H9 (cell line): ENCODE measurements at regions not wholly inside any gene's neighbourhood (a gene's known extent, or its start where the extent isn't known, plus 50 kb on each side); places are given as distances from the start of the nearest gene placed in this dataset.

Experiments
- DNase-seq: peaks from one replicate; pipeline ENCODE4 v3.0.0-alpha.2; 2017
- H2AFZ ChIP-seq: one replicate; pipeline ENCODE4 v1.6.1; 2013; ENCODE audit warnings: mild to moderate bottlenecking, low read length, control low read depth, moderate library complexity
- H2AK5ac ChIP-seq: 2 replicates; pipeline ENCODE4 v1.6.1; 2013; ENCODE audit warnings: low read length, control low read depth, mixed read lengths; ENCODE audit not compliant: insufficient read length
- H2BK120ac ChIP-seq: one replicate; pipeline ENCODE4 v1.6.1; 2013; ENCODE audit warnings: low read depth, mild to moderate bottlenecking, low read length, control low read depth, inconsistent platforms; ENCODE audit not compliant: poor library complexity, severe bottlenecking
- H2BK12ac ChIP-seq: 2 replicates; pipeline ENCODE4 v1.6.1; 2013; ENCODE audit warnings: low read length, control low read depth, mixed read lengths, low read depth; ENCODE audit not compliant: insufficient read length
- H2BK15ac ChIP-seq: 2 replicates; pipeline ENCODE4 v1.6.1; 2013; ENCODE audit warnings: low read depth, low read length, control low read depth
- H2BK20ac ChIP-seq: one replicate; pipeline ENCODE4 v1.6.1; 2013; ENCODE audit warnings: low read depth, mild to moderate bottlenecking, low read length, control low read depth, inconsistent platforms; ENCODE audit not compliant: poor library complexity, severe bottlenecking
- H2BK5ac ChIP-seq: 2 replicates; pipeline ENCODE4 v1.6.1; 2013; ENCODE audit warnings: low read length, control low read depth, mixed read lengths; ENCODE audit not compliant: insufficient read length
- H3K14ac ChIP-seq: 2 replicates; pipeline ENCODE4 v1.6.1; 2013; ENCODE audit warnings: low read length, control low read depth; ENCODE audit not compliant: insufficient read depth
- H3K18ac ChIP-seq: 2 replicates; pipeline ENCODE4 v1.6.1; 2013; ENCODE audit warnings: low read depth, mild to moderate bottlenecking, mixed read lengths, low read length, control low read depth; ENCODE audit not compliant: insufficient read length
- H3K23ac ChIP-seq: 2 replicates; pipeline ENCODE4 v1.6.1; 2013; ENCODE audit warnings: low read length, control low read depth, mixed read lengths, low read depth; ENCODE audit not compliant: insufficient read length
- H3K23me2 ChIP-seq: 2 replicates; pipeline ENCODE4 v1.6.1; 2013; ENCODE audit warnings: low read depth, mild to moderate bottlenecking, mixed read lengths, low read length, control low read depth; ENCODE audit not compliant: insufficient read length, poor library complexity, severe bottlenecking
- H3K27ac ChIP-seq: 2 replicates; pipeline ENCODE4 v1.5.1; 2013; ENCODE audit warnings: low read length, control low read depth, mixed read lengths, low read depth; ENCODE audit not compliant: insufficient read length
- H3K27me3 ChIP-seq: 2 replicates; pipeline ENCODE4 v1.6.1; 2013; ENCODE audit warnings: low read length, control low read depth, inconsistent platforms; ENCODE audit not compliant: insufficient read depth
- H3K4ac ChIP-seq: 2 replicates; pipeline ENCODE4 v1.6.1; 2013; ENCODE audit warnings: low read depth, mild to moderate bottlenecking, control low read depth, inconsistent platforms, low read length, moderate library complexity
- H3K4me1 ChIP-seq: 2 replicates; pipeline ENCODE4 v1.6.1; 2013; ENCODE audit warnings: low read length, control low read depth, inconsistent platforms; ENCODE audit not compliant: insufficient read depth
- H3K4me2 ChIP-seq: 2 replicates; pipeline ENCODE4 v1.6.1; 2013; ENCODE audit warnings: low read length, control low read depth, mixed read lengths; ENCODE audit not compliant: insufficient read length, insufficient read depth
- H3K56ac ChIP-seq: 2 replicates; pipeline ENCODE4 v1.6.1; 2013; ENCODE audit warnings: low read depth, mild to moderate bottlenecking, mixed read lengths, low read length, control low read depth; ENCODE audit not compliant: insufficient read length
- H3K79me1 ChIP-seq: 2 replicates; pipeline ENCODE4 v1.6.1; 2013; ENCODE audit warnings: low read depth, mild to moderate bottlenecking, moderate library complexity, low read length, control low read depth, inconsistent platforms; ENCODE audit not compliant: insufficient read depth, poor library complexity, severe bottlenecking
- H3K79me2 ChIP-seq: 2 replicates; pipeline ENCODE4 v1.6.1; 2013; ENCODE audit warnings: low read length, control low read depth, inconsistent platforms; ENCODE audit not compliant: insufficient read depth
- H3K9ac ChIP-seq: 2 replicates; pipeline ENCODE4 v1.6.1; 2013; ENCODE audit warnings: low read length, control low read depth, mixed read lengths; ENCODE audit not compliant: insufficient read length; ENCODE audit errors: extremely low read depth
- H3K9me3 ChIP-seq: one replicate; pipeline ENCODE4 v1.6.1; 2013; ENCODE audit warnings: low read depth, low read length, inconsistent platforms; ENCODE audit not compliant: control insufficient read depth
- H3T11ph ChIP-seq: one replicate; pipeline ENCODE4 v1.6.1; 2013; ENCODE audit warnings: mild to moderate bottlenecking, low read length, control low read depth, inconsistent platforms
- H4K20me1 ChIP-seq: one replicate; pipeline ENCODE4 v1.6.1; 2013; ENCODE audit not compliant: control insufficient read depth, insufficient read length, insufficient read depth
- H4K5ac ChIP-seq: 2 replicates; pipeline ENCODE4 v1.6.1; 2013; ENCODE audit warnings: low read depth, mild to moderate bottlenecking, mixed read lengths, low read length, control low read depth; ENCODE audit not compliant: insufficient read length
- H4K8ac ChIP-seq: replicated peaks from 2 replicates; pipeline ENCODE4 v1.6.1; 2013; ENCODE audit warnings: low read length, control low read depth, mixed read lengths, low read depth; ENCODE audit not compliant: insufficient read length
- H4K91ac ChIP-seq: 2 replicates; pipeline ENCODE4 v1.6.1; 2013; ENCODE audit warnings: low read depth, mild to moderate bottlenecking, moderate library complexity, mixed read lengths, low read length, control low read depth; ENCODE audit not compliant: insufficient read length
- H3K27ac Mint-ChIP-seq, 3 experiments: 2 replicates in 2 of 3; 3 replicates in 1 of 3; pipeline ENCODE4 v1.8.0; 2020 to 2021; ENCODE audit warnings: mixed read lengths in 3 of 3, mild to moderate bottlenecking in 1 of 3, moderate library complexity in 1 of 3
- H3K27me3 Mint-ChIP-seq: 2 replicates; pipeline ENCODE4 v1.8.0; 2021; ENCODE audit warnings: low read depth, mild to moderate bottlenecking, moderate library complexity, mixed read lengths
- H3K36me3 Mint-ChIP-seq, 3 experiments: 2 replicates in 2 of 3; 3 replicates in 1 of 3; pipeline ENCODE4 v1.8.0; 2020 to 2021; ENCODE audit warnings: low read depth in 3 of 3, mixed read lengths in 3 of 3; ENCODE audit not compliant: insufficient read depth in 1 of 3
- H3K4me1 Mint-ChIP-seq, 2 experiments: 2 replicates each; pipeline ENCODE4 v1.8.0; 2020; ENCODE audit warnings: mixed read lengths in 2 of 2
- H3K4me3 Mint-ChIP-seq, 2 experiments: 2 replicates in 1 of 2; 3 replicates in 1 of 2; pipeline ENCODE4 v1.8.0; 2020 to 2021; ENCODE audit warnings: mild to moderate bottlenecking in 2 of 2, mixed read lengths in 2 of 2, moderate library complexity in 1 of 2
- H3K9me3 Mint-ChIP-seq, 2 experiments: 2 replicates in 1 of 2; 3 replicates in 1 of 2; pipeline ENCODE4 v1.8.0; 2020; ENCODE audit warnings: mild to moderate bottlenecking in 2 of 2, mixed read lengths in 2 of 2, moderate library complexity in 1 of 2
- WGBS: extraction: QIAGEN DNeasy Blood & Tissue Kit; methylation state at CpG from one replicate; pipeline ENCODE4 v1.1.7; 2013; ENCODE audit warnings: missing lambda C conversion rate, low lambda C conversion rate, mixed read lengths; ENCODE audit not compliant: insufficient read length; ENCODE audit errors: extremely low coverage; 5-methylcytosine and 5-hydroxymethylcytosine counted together
- TF ChIP-seq, protein P1 (sequence below): fragments of 200-600 bp; sonication (generic); conservative IDR thresholded peaks from 3 replicates; pipeline ENCODE4 v1.8.0; 2021; ENCODE audit warnings: antibody characterized with exemption, mild to moderate bottlenecking

DNA sequence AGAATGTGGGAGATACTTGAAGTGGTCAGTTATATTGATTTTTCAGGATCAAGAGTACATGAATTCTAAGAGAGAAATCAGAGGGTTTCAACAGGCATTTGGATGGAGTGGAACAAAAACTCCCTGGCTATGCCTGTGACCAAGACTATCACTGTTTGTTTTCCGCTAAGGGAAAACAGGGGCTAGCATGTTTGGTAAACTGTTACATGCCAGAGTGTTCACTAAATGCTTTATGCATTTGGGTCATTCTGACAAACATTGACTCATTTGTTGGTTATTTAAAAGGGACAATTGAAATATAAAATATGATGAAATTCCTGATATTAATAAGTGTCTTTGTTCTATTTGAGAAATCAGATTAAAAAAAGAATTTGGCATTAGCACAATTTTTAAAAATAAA, 603.9 kb upstream of the KCNMB2 start:
- no peak overlapping the region for H2BK120ac ChIP-seq
- no peaks in the 10 kb centered on the region for H3K23me2 ChIP-seq
- H3K79me2 ChIP-seq: no peaks in the 10 kb centered on the region
- no CpG with 5 or more reads among the region's 1 CpG for WGBS
- H3K4me1 Mint-ChIP-seq: no peaks in the 10 kb centered on the region
- H3K18ac ChIP-seq: no peak overlapping the region
- no peak overlapping the region for H2AK5ac ChIP-seq
- H3K4me1 ChIP-seq: no peaks in the 10 kb centered on the region
- TF ChIP-seq, protein P1, sequence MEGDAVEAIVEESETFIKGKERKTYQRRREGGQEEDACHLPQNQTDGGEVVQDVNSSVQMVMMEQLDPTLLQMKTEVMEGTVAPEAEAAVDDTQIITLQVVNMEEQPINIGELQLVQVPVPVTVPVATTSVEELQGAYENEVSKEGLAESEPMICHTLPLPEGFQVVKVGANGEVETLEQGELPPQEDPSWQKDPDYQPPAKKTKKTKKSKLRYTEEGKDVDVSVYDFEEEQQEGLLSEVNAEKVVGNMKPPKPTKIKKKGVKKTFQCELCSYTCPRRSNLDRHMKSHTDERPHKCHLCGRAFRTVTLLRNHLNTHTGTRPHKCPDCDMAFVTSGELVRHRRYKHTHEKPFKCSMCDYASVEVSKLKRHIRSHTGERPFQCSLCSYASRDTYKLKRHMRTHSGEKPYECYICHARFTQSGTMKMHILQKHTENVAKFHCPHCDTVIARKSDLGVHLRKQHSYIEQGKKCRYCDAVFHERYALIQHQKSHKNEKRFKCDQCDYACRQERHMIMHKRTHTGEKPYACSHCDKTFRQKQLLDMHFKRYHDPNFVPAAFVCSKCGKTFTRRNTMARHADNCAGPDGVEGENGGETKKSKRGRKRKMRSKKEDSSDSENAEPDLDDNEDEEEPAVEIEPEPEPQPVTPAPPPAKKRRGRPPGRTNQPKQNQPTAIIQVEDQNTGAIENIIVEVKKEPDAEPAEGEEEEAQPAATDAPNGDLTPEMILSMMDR: no peak
- no peak overlapping the region for H2BK20ac ChIP-seq
- no peaks in the 10 kb centered on the region for H3K27me3 ChIP-seq
- no peak overlapping the region for H2AFZ ChIP-seq
- H3K9me3 ChIP-seq: no peaks in the 10 kb centered on the region
- no peak overlapping the region for H3K23ac ChIP-seq
- H4K91ac ChIP-seq: no peak overlapping the region
- H3K9me3 Mint-ChIP-seq: no peaks in the 10 kb centered on the region
- DNase-seq: no peak
- H3K14ac ChIP-seq: no peak overlapping the region
- H2BK5ac ChIP-seq: no peak overlapping the region
- H3K27ac Mint-ChIP-seq: no peak overlapping the region
- H3K4me2 ChIP-seq: no peak overlapping the region
- no peak overlapping the region for H4K5ac ChIP-seq
- no peak overlapping the region for H3K56ac ChIP-seq
- H3T11ph ChIP-seq: no peak overlapping the region
- H3K9ac ChIP-seq: no peak overlapping the region
- no peaks in the 10 kb centered on the region for H3K36me3 Mint-ChIP-seq
- no peaks in the 10 kb centered on the region for H3K27me3 Mint-ChIP-seq
- H2BK15ac ChIP-seq: no peak overlapping the region
- no peak overlapping the region for H4K8ac ChIP-seq
- no peaks in the 10 kb centered on the region for H4K20me1 ChIP-seq
- H2BK12ac ChIP-seq: no peak overlapping the region
- no peak overlapping the region for H3K4ac ChIP-seq
- H3K27ac ChIP-seq: no peak overlapping the region
- no peaks in the 10 kb centered on the region for H3K79me1 ChIP-seq
- no peak overlapping the region for H3K4me3 Mint-ChIP-seq
